ENCODE measurements at regions not wholly inside any gene's neighbourhood (a gene's known extent, or its start where the extent isn't known, plus 50 kb on each side); places are given as distances from the start of the nearest gene placed in this dataset.

- Histone ChIP-seq H3K4me2 (ENCODE audit: insufficient read depth, low read length) (no peak overlapping the region), H3K9ac (ENCODE audit: low read depth, low read length) (no peak overlapping the region), H3K27ac (ENCODE audit: low read length) (no peak overlapping the region), H3K79me2 (ENCODE audit: insufficient read depth, low read length) (no peaks in the 10 kb centered on the region), H2AFZ (ENCODE audit: low read depth, low read length) (no peak overlapping the region), H3K27me3 (ENCODE audit: insufficient read depth, low read length, poor library complexity) (peaks cover 5% of the 10 kb centered on the region), H3K4me1 (ENCODE audit: insufficient read depth, low read length) (no peaks in the 10 kb centered on the region), H3K36me3 (ENCODE audit: insufficient read depth, low read length) (no peaks in the 10 kb centered on the region), H3K9me3 (ENCODE audit: insufficient read depth, low read length, severe bottlenecking) (no peaks in the 10 kb centered on the region), H4K20me1 (ENCODE audit: insufficient read depth, low read length) (no peaks in the 10 kb centered on the region), H3K4me3 (ENCODE audit: low read depth in 1 of 2, low read length in 2 of 2) (no peak overlapping the region)
- DNase-seq (no peak), ATAC-seq (ENCODE audit: insufficient read depth, low read depth) (no peak)
- no peak for TF ChIP-seq CTCF (IDR thresholded peaks at IDR 0.05; ENCODE audit: borderline replicate concordance, extremely low read depth, low read length, poor library complexity, severe bottlenecking)
- TF ChIP-seq EZH2 (IDR thresholded peaks at IDR 0.05; ENCODE audit: borderline replicate concordance, low read depth, low read length, severe bottlenecking): no peak
Observed at GRCh38 chr2:6630209-6630608, 235.5 kb downstream of the CMPK2 start.

- H3K9me3 ChIP-seq (ENCODE audit: insufficient read depth, low read length, severe bottlenecking): no peaks in the 10 kb centered on the region
- H3K4me2 ChIP-seq (ENCODE audit: insufficient read depth, low read length): no peak overlapping the region
- no peak overlapping the region for H2AFZ ChIP-seq (ENCODE audit: low read depth, low read length)
- no peaks in the 10 kb centered on the region for H4K20me1 ChIP-seq (ENCODE audit: insufficient read depth, low read length)
- no peaks in the 10 kb centered on the region for H3K36me3 ChIP-seq (ENCODE audit: insufficient read depth, low read length)
- ATAC-seq (ENCODE audit: insufficient read depth, low read depth) (no peak), DNase-seq (no peak)
- no peaks in the 10 kb centered on the region for H3K4me1 ChIP-seq (ENCODE audit: insufficient read depth, low read length)
- no peak overlapping the region for H3K4me3 ChIP-seq (ENCODE audit: low read depth in 1 of 2, low read length in 2 of 2)
- H3K27me3 ChIP-seq (ENCODE audit: insufficient read depth, low read length, poor library complexity): peaks cover 10% of the 10 kb centered on the region
- TF ChIP-seq EZH2 (IDR thresholded peaks at IDR 0.05; ENCODE audit: borderline replicate concordance, low read depth, low read length, severe bottlenecking) (no peak), CTCF (IDR thresholded peaks at IDR 0.05; ENCODE audit: borderline replicate concordance, extremely low read depth, low read length, poor library complexity, severe bottlenecking) (no peak)
- H3K9ac ChIP-seq (ENCODE audit: low read depth, low read length): no peak overlapping the region
- no peaks in the 10 kb centered on the region for H3K79me2 ChIP-seq (ENCODE audit: insufficient read depth, low read length)
- no peak overlapping the region for H3K27ac ChIP-seq (ENCODE audit: low read length)
Observed at GRCh38 chr2:6635296-6635695, 230.4 kb downstream of the CMPK2 start.

- TF ChIP-seq EZH2 (IDR thresholded peaks at IDR 0.05; ENCODE audit: borderline replicate concordance, low read depth, low read length, severe bottlenecking): no peak
- TF ChIP-seq CTCF (IDR thresholded peaks at IDR 0.05; ENCODE audit: borderline replicate concordance, extremely low read depth, low read length, poor library complexity, severe bottlenecking): no peak
- Histone ChIP-seq H3K9ac (ENCODE audit: low read depth, low read length) (no peak overlapping the region), H4K20me1 (ENCODE audit: insufficient read depth, low read length) (no peaks in the 10 kb centered on the region), H2AFZ (ENCODE audit: low read depth, low read length) (no peak overlapping the region), H3K4me2 (ENCODE audit: insufficient read depth, low read length) (no peak overlapping the region), H3K4me1 (ENCODE audit: insufficient read depth, low read length) (no peaks in the 10 kb centered on the region), H3K36me3 (ENCODE audit: insufficient read depth, low read length) (no peaks in the 10 kb centered on the region), H3K27me3 (ENCODE audit: insufficient read depth, low read length, poor library complexity) (peaks cover 10% of the 10 kb centered on the region), H3K9me3 (ENCODE audit: insufficient read depth, low read length, severe bottlenecking) (no peaks in the 10 kb centered on the region), H3K4me3 (ENCODE audit: low read depth in 1 of 2, low read length in 2 of 2) (no peak overlapping the region), H3K27ac (ENCODE audit: low read length) (no peak overlapping the region), H3K79me2 (ENCODE audit: insufficient read depth, low read length) (no peaks in the 10 kb centered on the region)
- ATAC-seq (ENCODE audit: insufficient read depth, low read depth): no peak
- DNase-seq: no peak
Observed at GRCh38 chr2:6637330-6637729, 228.4 kb downstream of the CMPK2 start.
